OCI-LY1 (cell line): ENCODE measurements at regions not wholly inside any gene's neighbourhood (a gene's known extent, or its start where the extent isn't known, plus 50 kb on each side); places are given as distances from the start of the nearest gene placed in this dataset.

Experiments
- H2AFZ ChIP-seq: fragments of 200-600 bp; sonication (generic), shearing (Covaris generic); 2 replicates; pipeline ENCODE4 v1.6.0; 2014; ENCODE audit warnings: antibody characterized with exemption, mild to moderate bottlenecking, low read length
- H3F3A ChIP-seq: fragments of 200-600 bp; sonication (generic), shearing (Covaris generic); 2 replicates; pipeline ENCODE4 v1.6.0; 2014; ENCODE audit warnings: mild to moderate bottlenecking, antibody characterized with exemption, low read length, moderate library complexity; ENCODE audit not compliant: insufficient read depth
- H3K27ac ChIP-seq: fragments of 200-600 bp; sonication (generic); 2 replicates; pipeline ENCODE4 v1.5.1; 2014; ENCODE audit warnings: low read length, mixed run types, mild to moderate bottlenecking, low read depth; ENCODE audit not compliant: poor library complexity, severe bottlenecking
- H3K27me3 ChIP-seq: fragments of 200-600 bp; sonication (generic); 2 replicates; pipeline ENCODE4 v1.6.0; 2014; ENCODE audit warnings: antibody characterized with exemption, mild to moderate bottlenecking, low read length, moderate library complexity; ENCODE audit not compliant: insufficient read depth
- H3K36me3 ChIP-seq: fragments of 200-600 bp; sonication (generic); 2 replicates; pipeline ENCODE4 v1.6.1; 2014; ENCODE audit warnings: mild to moderate bottlenecking, antibody characterized with exemption, low read length, moderate library complexity, mixed read lengths; ENCODE audit not compliant: insufficient read depth
- H3K4me1 ChIP-seq: fragments of 200-600 bp; sonication (generic); 2 replicates; pipeline ENCODE4 v1.5.1; 2014; ENCODE audit warnings: mild to moderate bottlenecking, low read length, moderate library complexity; ENCODE audit not compliant: insufficient read depth, severe bottlenecking
- H3K4me2 ChIP-seq: fragments of 200-600 bp; sonication (generic), shearing (Covaris generic); 2 replicates; pipeline ENCODE4 v1.6.1; 2014; ENCODE audit warnings: low read length
- H3K4me3 ChIP-seq: fragments of 200-600 bp; sonication (generic); 2 replicates; pipeline ENCODE4 v1.5.1; 2014; ENCODE audit warnings: low read length, low read depth, mild to moderate bottlenecking, mixed read lengths; ENCODE audit not compliant: poor library complexity, severe bottlenecking
- H3K79me2 ChIP-seq: fragments of 200-600 bp; shearing (Covaris generic); 2 replicates; pipeline ENCODE4 v1.6.1; 2016; ENCODE audit warnings: mixed run types, low read length, mixed read lengths; ENCODE audit not compliant: insufficient read depth
- H3K9ac ChIP-seq: fragments of 200-600 bp; sonication (generic), shearing (Covaris generic); 2 replicates; pipeline ENCODE4 v1.6.1; 2014; ENCODE audit warnings: mild to moderate bottlenecking, low read length, mixed read lengths
- H3K9me2 ChIP-seq: fragments of 200-600 bp; sonication (generic), shearing (Covaris generic); 2 replicates; pipeline ENCODE4 v1.6.1; 2014; ENCODE audit warnings: low read depth, mild to moderate bottlenecking, low read length, mixed read lengths
- H3K9me3 ChIP-seq: fragments of 200-600 bp; shearing (Covaris generic); 2 replicates; pipeline ENCODE4 v1.6.1; 2014; ENCODE audit warnings: low read length, mixed read lengths
- H4K20me1 ChIP-seq: fragments of 200-600 bp; sonication (generic), shearing (Covaris generic); 2 replicates; pipeline ENCODE4 v1.6.0; 2016; ENCODE audit warnings: mild to moderate bottlenecking, low read length; ENCODE audit not compliant: insufficient read depth
- EZH2 ChIP-seq: fragments of 200-600 bp; sonication (generic), shearing (Covaris generic); IDR thresholded peaks from 2 replicates; pipeline ENCODE4 v1.8.0; 2017; ENCODE audit warnings: borderline replicate concordance, mixed run types, mild to moderate bottlenecking, antibody characterized with exemption, low read length, moderate library complexity, mixed read lengths
- TF ChIP-seq, protein P1 (sequence below): fragments of 200-600 bp; sonication (generic), shearing (Covaris generic); IDR thresholded peaks from 2 replicates; pipeline ENCODE4 v1.5.1; 2017; ENCODE audit warnings: mild to moderate bottlenecking, antibody characterized with exemption, low read length, moderate library complexity, mixed read lengths

DNA sequence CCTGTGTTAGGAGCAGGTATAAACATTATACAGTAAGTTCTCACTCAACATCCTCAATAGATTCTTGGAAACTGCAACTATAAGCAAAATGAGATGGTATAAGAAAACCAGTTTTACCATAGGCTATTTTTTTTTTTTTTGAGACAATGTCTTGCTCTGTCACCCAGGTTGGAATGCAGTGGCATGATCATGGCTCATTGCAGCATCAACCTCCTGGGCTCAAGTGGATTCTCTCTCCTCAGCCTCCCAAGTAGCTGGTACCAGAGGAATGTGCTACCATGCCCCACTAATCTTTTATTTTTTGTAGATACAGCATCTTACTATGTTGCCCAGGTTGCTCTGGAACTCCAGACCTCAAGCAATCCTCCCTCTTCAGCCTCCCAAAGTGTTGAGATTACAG lies 50.1 kb upstream of the ADRB2 start:
- no peak overlapping the region for H3K9ac ChIP-seq
- no peaks in the 10 kb centered on the region for H3K36me3 ChIP-seq
- H3K9me2 ChIP-seq = no peaks in the 10 kb centered on the region
- H3K4me3 ChIP-seq = no peak overlapping the region
- H3K79me2 ChIP-seq = no peaks in the 10 kb centered on the region
- H3K27ac ChIP-seq = no peak overlapping the region
- TF ChIP-seq, protein P1, sequence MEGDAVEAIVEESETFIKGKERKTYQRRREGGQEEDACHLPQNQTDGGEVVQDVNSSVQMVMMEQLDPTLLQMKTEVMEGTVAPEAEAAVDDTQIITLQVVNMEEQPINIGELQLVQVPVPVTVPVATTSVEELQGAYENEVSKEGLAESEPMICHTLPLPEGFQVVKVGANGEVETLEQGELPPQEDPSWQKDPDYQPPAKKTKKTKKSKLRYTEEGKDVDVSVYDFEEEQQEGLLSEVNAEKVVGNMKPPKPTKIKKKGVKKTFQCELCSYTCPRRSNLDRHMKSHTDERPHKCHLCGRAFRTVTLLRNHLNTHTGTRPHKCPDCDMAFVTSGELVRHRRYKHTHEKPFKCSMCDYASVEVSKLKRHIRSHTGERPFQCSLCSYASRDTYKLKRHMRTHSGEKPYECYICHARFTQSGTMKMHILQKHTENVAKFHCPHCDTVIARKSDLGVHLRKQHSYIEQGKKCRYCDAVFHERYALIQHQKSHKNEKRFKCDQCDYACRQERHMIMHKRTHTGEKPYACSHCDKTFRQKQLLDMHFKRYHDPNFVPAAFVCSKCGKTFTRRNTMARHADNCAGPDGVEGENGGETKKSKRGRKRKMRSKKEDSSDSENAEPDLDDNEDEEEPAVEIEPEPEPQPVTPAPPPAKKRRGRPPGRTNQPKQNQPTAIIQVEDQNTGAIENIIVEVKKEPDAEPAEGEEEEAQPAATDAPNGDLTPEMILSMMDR = no peak
- no peak for TF ChIP-seq EZH2
- no peaks in the 10 kb centered on the region for H3K9me3 ChIP-seq
- no peak overlapping the region for H3K4me2 ChIP-seq
- no peaks in the 10 kb centered on the region for H3K27me3 ChIP-seq
- H4K20me1 ChIP-seq = no peaks in the 10 kb centered on the region
- no peaks in the 10 kb centered on the region for H3K4me1 ChIP-seq
- no peaks in the 10 kb centered on the region for H3F3A ChIP-seq
- H2AFZ ChIP-seq = no peak overlapping the region
